ENCODE measurements at regions not wholly inside any gene's neighbourhood (a gene's known extent, or its start where the extent isn't known, plus 50 kb on each side); places are given as distances from the start of the nearest gene placed in this dataset.

DNA sequence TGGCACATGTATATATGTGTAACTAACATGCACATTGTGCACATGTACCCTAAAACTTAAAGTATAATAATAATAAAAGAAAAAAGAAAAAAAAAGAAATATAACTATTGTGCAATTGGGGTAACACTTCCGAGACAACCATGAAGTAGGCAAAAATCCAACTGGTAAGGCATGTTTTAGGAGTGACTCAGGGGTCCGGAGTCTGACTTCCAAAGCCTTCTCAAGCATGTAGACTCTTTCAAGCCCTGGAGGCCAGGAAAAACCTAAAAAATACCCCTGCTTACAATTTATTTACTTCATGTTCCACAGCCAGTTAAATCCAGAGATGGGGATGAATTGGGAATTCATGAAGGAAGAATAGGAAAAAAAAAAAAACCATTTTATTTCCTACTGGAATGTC lies 161.3 kb upstream of the PHACTR1 start:
- intact Hi-C loops (cut with DNase I): no loop called here
- H3K27ac ChIP-seq (ENCODE audit: low read depth in 2 of 2, low read length in 2 of 2): no peak overlapping the region
- no peaks in the 10 kb centered on the region for H3K36me3 ChIP-seq (ENCODE audit: control insufficient read depth in 2 of 3, insufficient read depth in 3 of 3, low read length in 3 of 3)
- H3K4me1 ChIP-seq (ENCODE audit: control insufficient read depth in 2 of 3, insufficient read depth in 2 of 3, low read depth in 1 of 3, low read length in 3 of 3): no peaks in the 10 kb centered on the region
- FAIRE-seq (no peak), DNase-seq (no peak)
- H3K4me3 ChIP-seq (ENCODE audit: low read length in 3 of 3): no peak overlapping the region
- TF ChIP-seq, protein P1, sequence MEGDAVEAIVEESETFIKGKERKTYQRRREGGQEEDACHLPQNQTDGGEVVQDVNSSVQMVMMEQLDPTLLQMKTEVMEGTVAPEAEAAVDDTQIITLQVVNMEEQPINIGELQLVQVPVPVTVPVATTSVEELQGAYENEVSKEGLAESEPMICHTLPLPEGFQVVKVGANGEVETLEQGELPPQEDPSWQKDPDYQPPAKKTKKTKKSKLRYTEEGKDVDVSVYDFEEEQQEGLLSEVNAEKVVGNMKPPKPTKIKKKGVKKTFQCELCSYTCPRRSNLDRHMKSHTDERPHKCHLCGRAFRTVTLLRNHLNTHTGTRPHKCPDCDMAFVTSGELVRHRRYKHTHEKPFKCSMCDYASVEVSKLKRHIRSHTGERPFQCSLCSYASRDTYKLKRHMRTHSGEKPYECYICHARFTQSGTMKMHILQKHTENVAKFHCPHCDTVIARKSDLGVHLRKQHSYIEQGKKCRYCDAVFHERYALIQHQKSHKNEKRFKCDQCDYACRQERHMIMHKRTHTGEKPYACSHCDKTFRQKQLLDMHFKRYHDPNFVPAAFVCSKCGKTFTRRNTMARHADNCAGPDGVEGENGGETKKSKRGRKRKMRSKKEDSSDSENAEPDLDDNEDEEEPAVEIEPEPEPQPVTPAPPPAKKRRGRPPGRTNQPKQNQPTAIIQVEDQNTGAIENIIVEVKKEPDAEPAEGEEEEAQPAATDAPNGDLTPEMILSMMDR (IDR thresholded peaks at IDR 0.05; ENCODE audit: borderline replicate concordance, extremely low read depth, insufficient read depth): no peak
- no peaks in the 10 kb centered on the region for H3K27me3 ChIP-seq (ENCODE audit: control insufficient read depth, insufficient read depth, low read length)
- no peak overlapping the region for H3K9ac ChIP-seq (ENCODE audit: low read length in 3 of 3)
- peaks cover 0 to 10% (median 0%) of the 10 kb centered on the region in 3 donors for H3K9me3 ChIP-seq (ENCODE audit: control insufficient read depth in 2 of 3, insufficient read depth in 1 of 3, low read length in 3 of 3)

DNA sequence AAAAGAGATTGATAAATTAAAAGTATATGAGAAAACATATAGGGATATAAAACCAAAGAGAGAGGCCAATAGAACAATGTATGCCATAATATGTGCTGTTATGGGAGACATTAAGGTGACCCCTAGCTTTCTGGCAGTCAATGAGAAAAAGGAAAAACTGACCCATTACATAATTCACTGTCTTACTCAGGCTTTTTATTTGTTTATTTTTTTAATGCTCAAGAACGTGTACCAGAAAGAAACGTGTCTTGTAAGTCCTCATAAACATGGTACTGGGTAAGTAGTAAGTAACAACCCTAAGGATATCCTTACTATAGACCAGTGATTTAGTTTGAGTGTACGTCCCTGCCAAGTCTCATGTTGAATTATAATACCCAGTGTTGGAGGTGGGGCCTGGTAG lies 160.8 kb upstream of the PHACTR1 start:
- H3K4me3 ChIP-seq (ENCODE audit: low read length in 3 of 3): no peak overlapping the region
- DNase-seq: no peak
- intact Hi-C loops (cut with DNase I): no loop called here
- TF ChIP-seq, protein P1 (IDR thresholded peaks at IDR 0.05; ENCODE audit: borderline replicate concordance, extremely low read depth, insufficient read depth): no peak
- no peaks in the 10 kb centered on the region for H3K4me1 ChIP-seq (ENCODE audit: control insufficient read depth in 2 of 3, insufficient read depth in 2 of 3, low read depth in 1 of 3, low read length in 3 of 3)
- FAIRE-seq: no peak
- H3K9me3 ChIP-seq (ENCODE audit: control insufficient read depth in 2 of 3, insufficient read depth in 1 of 3, low read length in 3 of 3): peaks cover 0 to 12% (median 0%) of the 10 kb centered on the region in 3 donors
- H3K27me3 ChIP-seq (ENCODE audit: control insufficient read depth, insufficient read depth, low read length): no peaks in the 10 kb centered on the region
- H3K9ac ChIP-seq (ENCODE audit: low read length in 3 of 3): no peak overlapping the region
- no peak overlapping the region for H3K27ac ChIP-seq (ENCODE audit: low read depth in 2 of 2, low read length in 2 of 2)
- H3K36me3 ChIP-seq (ENCODE audit: control insufficient read depth in 2 of 3, insufficient read depth in 3 of 3, low read length in 3 of 3): no peaks in the 10 kb centered on the region

DNA sequence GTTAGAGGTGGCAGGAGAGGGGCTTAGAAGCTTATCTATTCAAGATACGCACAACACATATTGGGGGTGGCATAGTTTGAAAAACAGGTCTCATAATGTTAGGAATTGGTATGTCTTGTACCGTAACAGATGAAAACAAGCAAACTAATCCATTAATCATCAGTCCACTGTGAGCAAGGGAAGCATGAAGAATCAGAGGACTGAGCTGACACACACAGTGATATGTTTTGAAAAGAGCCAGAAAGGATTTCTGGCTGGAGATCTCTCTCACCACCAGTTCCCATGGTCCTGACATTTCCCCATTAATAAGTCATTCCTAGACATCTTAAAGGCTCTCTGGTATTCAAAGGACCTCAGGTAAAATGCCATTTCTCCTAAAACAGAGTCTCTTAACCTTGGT lies 158.8 kb upstream of the PHACTR1 start:
- no peaks in the 10 kb centered on the region for H3K36me3 ChIP-seq (ENCODE audit: control insufficient read depth in 2 of 3, insufficient read depth in 3 of 3, low read length in 3 of 3)
- H3K9me3 ChIP-seq (ENCODE audit: control insufficient read depth in 2 of 3, insufficient read depth in 1 of 3, low read length in 3 of 3): peaks cover 0 to 17% (median 0%) of the 10 kb centered on the region in 3 donors
- TF ChIP-seq, protein P1 (IDR thresholded peaks at IDR 0.05; ENCODE audit: borderline replicate concordance, extremely low read depth, insufficient read depth): no peak
- intact Hi-C loops (cut with DNase I): no loop called here
- H3K9ac ChIP-seq (ENCODE audit: low read length in 3 of 3): no peak overlapping the region
- H3K27me3 ChIP-seq (ENCODE audit: control insufficient read depth, insufficient read depth, low read length): no peaks in the 10 kb centered on the region
- no peak overlapping the region for H3K27ac ChIP-seq (ENCODE audit: low read depth in 2 of 2, low read length in 2 of 2)
- FAIRE-seq (no peak), DNase-seq (no peak)
- no peak overlapping the region for H3K4me3 ChIP-seq (ENCODE audit: low read length in 3 of 3)
- H3K4me1 ChIP-seq (ENCODE audit: control insufficient read depth in 2 of 3, insufficient read depth in 2 of 3, low read depth in 1 of 3, low read length in 3 of 3): no peaks in the 10 kb centered on the region

DNA sequence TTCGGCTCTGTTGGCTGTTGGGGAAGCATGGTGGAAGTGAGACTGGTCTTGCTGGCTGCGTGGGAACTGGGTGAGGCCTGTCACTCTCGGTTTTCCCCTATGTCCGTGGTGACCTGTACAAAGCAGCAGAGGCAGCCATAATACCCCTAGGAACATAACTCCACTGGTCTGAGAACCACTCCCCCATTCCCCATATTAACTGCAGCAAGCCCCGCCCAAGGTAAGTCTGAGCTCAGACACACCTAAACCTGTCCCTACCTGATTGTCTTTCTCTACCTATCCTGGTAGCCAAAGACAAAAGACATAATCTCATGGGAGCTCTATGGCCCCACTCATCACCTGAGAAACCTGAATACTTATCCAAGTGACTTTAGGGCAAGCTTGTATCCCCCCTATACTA lies 156.3 kb upstream of the PHACTR1 start:
- Histone ChIP-seq H3K4me3 (ENCODE audit: low read length in 3 of 3) (no peak overlapping the region), H3K9ac (ENCODE audit: low read length in 3 of 3) (no peak overlapping the region), H3K36me3 (ENCODE audit: control insufficient read depth in 2 of 3, insufficient read depth in 3 of 3, low read length in 3 of 3) (no peaks in the 10 kb centered on the region), H3K27me3 (ENCODE audit: control insufficient read depth, insufficient read depth, low read length) (no peaks in the 10 kb centered on the region), H3K27ac (ENCODE audit: low read depth in 2 of 2, low read length in 2 of 2) (no peak overlapping the region), H3K4me1 (ENCODE audit: control insufficient read depth in 2 of 3, insufficient read depth in 2 of 3, low read depth in 1 of 3, low read length in 3 of 3) (no peaks in the 10 kb centered on the region), H3K9me3 (ENCODE audit: control insufficient read depth in 2 of 3, insufficient read depth in 1 of 3, low read length in 3 of 3) (peaks cover 0 to 17% (median 0%) of the 10 kb centered on the region in 3 donors)
- DNase-seq (no peak), FAIRE-seq (no peak)
- intact Hi-C loops (cut with DNase I): no loop called here
- TF ChIP-seq, protein P1 (IDR thresholded peaks at IDR 0.05; ENCODE audit: borderline replicate concordance, extremely low read depth, insufficient read depth): no peak
